SK-N-SH treated with all-trans-retinoic acid at 6 μM for 48 hours (cell line): ENCODE measurements at regions not wholly inside any gene's neighbourhood (a gene's known extent, or its start where the extent isn't known, plus 50 kb on each side); places are given as distances from the start of the nearest gene placed in this dataset.

Experiments used
- ATAC-seq: fragments of 200-7000 bp; cut with Tn5 transposase; 3 replicates; pipeline ENCODE4 v1.9.1; 2020; ENCODE audit warnings: mild to moderate bottlenecking, moderate library complexity
- ARNTL ChIP-seq: fragments of 450-650 bp; formaldehyde crosslinking; IDR thresholded peaks from 2 replicates; pipeline ENCODE4 v1.5.0; 2020; ENCODE audit warnings: low read depth, mild to moderate bottlenecking, moderate library complexity, borderline replicate concordance
- BACH2 ChIP-seq: fragments of 250-450 bp; sonication (Bioruptor Pico); IDR thresholded peaks from 2 replicates; pipeline ENCODE4 v1.9.0; 2021; ENCODE audit warnings: mild to moderate bottlenecking, borderline replicate concordance
- CREB5 ChIP-seq: fragments of 250-450 bp; sonication (Bioruptor Pico); IDR thresholded peaks from 2 replicates; pipeline ENCODE4 v1.5.1; 2020; ENCODE audit warnings: low read depth, mild to moderate bottlenecking, moderate library complexity
- CSDC2 ChIP-seq: fragments of 250-450 bp; sonication (Bioruptor Pico); IDR thresholded peaks from 2 replicates; pipeline ENCODE4 v1.5.0; 2020; ENCODE audit warnings: mild to moderate bottlenecking, moderate library complexity
- CSRNP3 ChIP-seq: fragments of 250-450 bp; sonication (Bioruptor Pico); IDR thresholded peaks from 2 replicates; pipeline ENCODE4 v1.5.1; 2021; ENCODE audit warnings: mild to moderate bottlenecking, moderate library complexity
- ESRRG ChIP-seq: fragments of 250-450 bp; sonication (Bioruptor Pico); IDR thresholded peaks from 2 replicates; pipeline ENCODE4 v1.6.1; 2021; ENCODE audit warnings: mild to moderate bottlenecking
- GLIS3 ChIP-seq: fragments of 250-450 bp; sonication (Bioruptor Pico); IDR thresholded peaks from 2 replicates; pipeline ENCODE4 v1.5.0; 2020; ENCODE audit warnings: mild to moderate bottlenecking, moderate library complexity
- ISL1 ChIP-seq: fragments of 250-450 bp; sonication (Bioruptor Pico); IDR thresholded peaks from 2 replicates; pipeline ENCODE4 v2.1.2; 2022; ENCODE audit warnings: mild to moderate bottlenecking, moderate library complexity
- OSR1 ChIP-seq: fragments of 250-450 bp; sonication (Bioruptor Pico); IDR thresholded peaks from 2 replicates; pipeline ENCODE4 v1.8.0; 2022; ENCODE audit warnings: moderate library complexity, mild to moderate bottlenecking, inconsistent platforms
- PATZ1 ChIP-seq: fragments of 250-450 bp; sonication (Bioruptor Pico); IDR thresholded peaks from 2 replicates; pipeline ENCODE4 v1.8.0; 2020; ENCODE audit warnings: mild to moderate bottlenecking, moderate library complexity, borderline replicate concordance
- POU6F1 ChIP-seq: fragments of 250-450 bp; sonication (Bioruptor Pico); IDR thresholded peaks from 2 replicates; pipeline ENCODE4 v1.8.0; 2021; ENCODE audit warnings: low read depth, mild to moderate bottlenecking, moderate library complexity, borderline replicate concordance
- PPARA ChIP-seq: fragments of 250-450 bp; sonication (Bioruptor Pico); IDR thresholded peaks from 2 replicates; pipeline ENCODE4 v1.5.0; 2020; ENCODE audit warnings: mild to moderate bottlenecking, borderline replicate concordance
- RARB ChIP-seq: fragments of 250-450 bp; sonication (Bioruptor Pico); IDR thresholded peaks from 2 replicates; pipeline ENCODE4 v1.8.0; 2021; ENCODE audit warnings: mild to moderate bottlenecking, moderate library complexity
- SNAI2 ChIP-seq: fragments of 250-450 bp; sonication (Bioruptor Pico); IDR thresholded peaks from 2 replicates; pipeline ENCODE4 v1.5.0; 2020; ENCODE audit warnings: mild to moderate bottlenecking, moderate library complexity
- TCF4 ChIP-seq: fragments of 250-450 bp; sonication (Bioruptor Pico); IDR thresholded peaks from 2 replicates; pipeline ENCODE4 v1.8.0; 2021; ENCODE audit warnings: mild to moderate bottlenecking, moderate library complexity, borderline replicate concordance
- TOX ChIP-seq: fragments of 250-450 bp; sonication (Bioruptor Pico); IDR thresholded peaks from 2 replicates; pipeline ENCODE4 v1.8.0; 2021; ENCODE audit warnings: mild to moderate bottlenecking, moderate library complexity, borderline replicate concordance
- TSHZ2 ChIP-seq: fragments of 250-450 bp; sonication (Bioruptor Pico); IDR thresholded peaks from 2 replicates; pipeline ENCODE4 v1.5.0; 2020; ENCODE audit warnings: mild to moderate bottlenecking, moderate library complexity
- ZC3H10 ChIP-seq: fragments of 250-450 bp; sonication (Bioruptor Pico); IDR thresholded peaks from 2 replicates; pipeline ENCODE4 v1.5.1; 2021; ENCODE audit warnings: mild to moderate bottlenecking, moderate library complexity
- ZFP3 ChIP-seq: fragments of 250-450 bp; sonication (Bioruptor Pico); IDR thresholded peaks from 2 replicates; pipeline ENCODE4 v1.5.0; 2020; ENCODE audit warnings: mild to moderate bottlenecking, moderate library complexity
- ZFP30 ChIP-seq: fragments of 450-650 bp; formaldehyde crosslinking; IDR thresholded peaks from 2 replicates; pipeline ENCODE4 v1.5.0; 2022; ENCODE audit warnings: mild to moderate bottlenecking, moderate library complexity
- ZNF565 ChIP-seq: fragments of 450-650 bp; formaldehyde crosslinking; conservative IDR thresholded peaks from 2 replicates; pipeline ENCODE4 v1.5.0; 2020; ENCODE audit warnings: low read depth, mild to moderate bottlenecking, moderate library complexity
- ZNF70 ChIP-seq: fragments of 450-650 bp; formaldehyde crosslinking; IDR thresholded peaks from 2 replicates; pipeline ENCODE4 v1.5.0; 2020; ENCODE audit warnings: mild to moderate bottlenecking, moderate library complexity
- ZNF8 ChIP-seq: fragments of 450-650 bp; formaldehyde crosslinking; IDR thresholded peaks from 2 replicates; pipeline ENCODE4 v1.5.0; 2020; ENCODE audit warnings: mild to moderate bottlenecking, moderate library complexity

GRCh38 chrX:117701050-117701449, 415.6 kb downstream of the KLHL13 start:
- ATAC-seq: no peak
- TF ChIP-seq RARB: no peak
- no peak for TF ChIP-seq ZNF8 (CRISPR knock-in tag)
- TF ChIP-seq SNAI2: no peak
- TF ChIP-seq PPARA (CRISPR knock-in tag): no peak

GRCh38 chrX:117689956-117690355, 426.7 kb downstream of the KLHL13 start:
- TF ChIP-seq BACH2 (CRISPR knock-in tag) (no peak), OSR1 (CRISPR knock-in tag) (no peak), PATZ1 (CRISPR knock-in tag) (no peak), CSRNP3 (CRISPR knock-in tag) (no peak), PPARA (CRISPR knock-in tag) (no peak), SNAI2 (no peak), TCF4 (CRISPR knock-in tag) (no peak), CSDC2 (CRISPR knock-in tag) (no peak), GLIS3 (no peak), ZC3H10 (CRISPR knock-in tag) (no peak), ZFP3 (CRISPR knock-in tag) (no peak)
- TF ChIP-seq, all 23 proteins: peak for 0
- no peak for ATAC-seq

GRCh38 chrX:117680286-117680685, 436.3 kb downstream of the KLHL13 start:
- no peak for ATAC-seq
- TF ChIP-seq ZNF70 (CRISPR knock-in tag) (no peak), TCF4 (CRISPR knock-in tag) (no peak), OSR1 (CRISPR knock-in tag) (no peak), TSHZ2 (CRISPR knock-in tag) (no peak), ZNF565 (CRISPR knock-in tag) (no peak), PATZ1 (CRISPR knock-in tag) (no peak), POU6F1 (CRISPR knock-in tag) (no peak), PPARA (CRISPR knock-in tag) (no peak)
- TF ChIP-seq, all 23 proteins: peak for 0

GRCh38 chrX:117653396-117653795, 463.2 kb downstream of the KLHL13 start:
- no peak for ATAC-seq
- TF ChIP-seq ESRRG (CRISPR knock-in tag) (no peak), ARNTL (CRISPR knock-in tag) (no peak), BACH2 (CRISPR knock-in tag) (no peak), GLIS3 (no peak), TOX (CRISPR knock-in tag) (no peak), PATZ1 (CRISPR knock-in tag) (no peak), CREB5 (CRISPR knock-in tag) (no peak), ISL1 (CRISPR knock-in tag) (no peak), OSR1 (CRISPR knock-in tag) (no peak), ZNF8 (CRISPR knock-in tag) (no peak), ZFP30 (CRISPR knock-in tag) (no peak)
